ENCODE measurements at regions not wholly inside any gene's neighbourhood (a gene's known extent, or its start where the extent isn't known, plus 50 kb on each side); places are given as distances from the start of the nearest gene placed in this dataset.

- no peak for DNase-seq (ENCODE audit: low spot score)
- intact Hi-C loops (cut with DNase I) = no loop called here
These were observed 209.3 kb upstream of the MYT1L start for GRCh38 chr2:2540406-2540805.

GRCh38 chr2:2536416-2537056 is 205.5 kb upstream of the MYT1L start:
- no peak for DNase-seq (ENCODE audit: low spot score)
- intact Hi-C loops (cut with DNase I) = no loop called here

- intact Hi-C loops (cut with DNase I) = no loop called here
- DNase-seq (ENCODE audit: low spot score) = no peak
These were observed 199.3 kb upstream of the MYT1L start for GRCh38 chr2:2530334-2530733.

GRCh38 chr2:2528846-2529245 is 197.8 kb upstream of the MYT1L start:
- intact Hi-C loops (cut with DNase I) = no loop called here
- no peak for DNase-seq (ENCODE audit: low spot score)

- DNase-seq (ENCODE audit: low spot score) = no peak
- intact Hi-C loops (cut with DNase I) = no loop called here
These were observed 196.1 kb upstream of the MYT1L start for GRCh38 chr2:2527148-2527547.

GRCh38 chr2:2524348-2524941 is 193.4 kb upstream of the MYT1L start:
- DNase-seq (ENCODE audit: low spot score) = no peak
- intact Hi-C loops (cut with DNase I) = no loop called here

- intact Hi-C loops (cut with DNase I) = no loop called here
These were observed 192.6 kb upstream of the MYT1L start for GRCh38 chr2:2523461-2524347.

GRCh38 chr2:2520401-2520811 is 189.3 kb upstream of the MYT1L start:
- DNase-seq (ENCODE audit: low spot score) = no peak

More at GRCh38 chr2:2523461-2524347, 192.6 kb upstream of the MYT1L start:
- DNase-seq (ENCODE audit: low spot score) = no peak

GRCh38 chr2:2519381-2519780 is 188.3 kb upstream of the MYT1L start:
- intact Hi-C loops (cut with DNase I) = no loop called here
- DNase-seq (ENCODE audit: low spot score) = no peak

More at GRCh38 chr2:2520401-2520811, 189.3 kb upstream of the MYT1L start:
- intact Hi-C loops (cut with DNase I) = no loop called here

GRCh38 chr2:2517399-2517798 is 186.3 kb upstream of the MYT1L start:
- no peak for DNase-seq (ENCODE audit: low spot score)

GRCh38 chr2:2516386-2516785 is 185.3 kb upstream of the MYT1L start:
- intact Hi-C loops (cut with DNase I) = no loop called here
- DNase-seq (ENCODE audit: low spot score) = no peak

More at GRCh38 chr2:2517399-2517798, 186.3 kb upstream of the MYT1L start:
- intact Hi-C loops (cut with DNase I) = no loop called here

- DNase-seq (ENCODE audit: low spot score) = no peak
- intact Hi-C loops (cut with DNase I) = no loop called here
These were observed 181.9 kb upstream of the MYT1L start for GRCh38 chr2:2512931-2513330.

GRCh38 chr2:2507417-2507997 is 176.4 kb upstream of the MYT1L start:
- intact Hi-C loops (cut with DNase I) = no loop called here
- no peak for DNase-seq (ENCODE audit: low spot score)

GRCh38 chr2:2506536-2506935 is 175.5 kb upstream of the MYT1L start:
- intact Hi-C loops (cut with DNase I) = no loop called here

GRCh38 chr2:2505604-2506003 is 174.5 kb upstream of the MYT1L start:
- intact Hi-C loops (cut with DNase I) = no loop called here

More at GRCh38 chr2:2506536-2506935, 175.5 kb upstream of the MYT1L start:
- DNase-seq (ENCODE audit: low spot score) = no peak

GRCh38 chr2:2503864-2504418 is 172.9 kb upstream of the MYT1L start:
- intact Hi-C loops (cut with DNase I) = no loop called here
- DNase-seq (ENCODE audit: low spot score) = no peak

More at GRCh38 chr2:2505604-2506003, 174.5 kb upstream of the MYT1L start:
- DNase-seq (ENCODE audit: low spot score) = no peak

- no peak for DNase-seq (ENCODE audit: low spot score)
- intact Hi-C loops (cut with DNase I) = no loop called here
These were observed 171.1 kb upstream of the MYT1L start for GRCh38 chr2:2502201-2502549.

GRCh38 chr2:2501454-2502200 is 170.6 kb upstream of the MYT1L start:
- DNase-seq (ENCODE audit: low spot score) = no peak
- intact Hi-C loops (cut with DNase I) = no loop called here

GRCh38 chr2:2495606-2496005 is 164.5 kb upstream of the MYT1L start:
- intact Hi-C loops (cut with DNase I) = no loop called here
- no peak for DNase-seq (ENCODE audit: low spot score)

Data from cardiac septum (tissue), 1 donor.